ENCODE measurements at regions not wholly inside any gene's neighbourhood (a gene's known extent, or its start where the extent isn't known, plus 50 kb on each side); places are given as distances from the start of the nearest gene placed in this dataset.

- TF ChIP-seq POLR2A (IDR thresholded peaks at IDR 0.05; ENCODE audit: low read depth, low read length) = no peak
- no peak for TF ChIP-seq CTCF (conservative IDR thresholded peaks at IDR 0.05; ENCODE audit: low read depth, low read length)
- no peak for TF ChIP-seq MAFK (IDR thresholded peaks at IDR 0.05; ENCODE audit: low read depth, low read length)
- TF ChIP-seq USF2 (IDR thresholded peaks at IDR 0.05; ENCODE audit: low read depth, low read length) = no peak
- TF ChIP-seq MAZ (IDR thresholded peaks at IDR 0.05; ENCODE audit: borderline replicate concordance, low read depth, low read length) = no peak
- no peak for TF ChIP-seq CEBPB (IDR thresholded peaks at IDR 0.05; ENCODE audit: low read depth, low read length)
- no peak for TF ChIP-seq RFX5 (IDR thresholded peaks at IDR 0.05; ENCODE audit: low read depth, low read length)
- TF ChIP-seq RAD21 (IDR thresholded peaks at IDR 0.05; ENCODE audit: low read length) = no peak
- TF ChIP-seq BHLHE40 (IDR thresholded peaks at IDR 0.05; ENCODE audit: low read depth, low read length) = no peak
These were observed 219.5 kb downstream of the PAPSS1 start for GRCh38 chr4:107500551-107500950.
